ENCODE measurements at regions not wholly inside any gene's neighbourhood (a gene's known extent, or its start where the extent isn't known, plus 50 kb on each side); places are given as distances from the start of the nearest gene placed in this dataset.

DNA sequence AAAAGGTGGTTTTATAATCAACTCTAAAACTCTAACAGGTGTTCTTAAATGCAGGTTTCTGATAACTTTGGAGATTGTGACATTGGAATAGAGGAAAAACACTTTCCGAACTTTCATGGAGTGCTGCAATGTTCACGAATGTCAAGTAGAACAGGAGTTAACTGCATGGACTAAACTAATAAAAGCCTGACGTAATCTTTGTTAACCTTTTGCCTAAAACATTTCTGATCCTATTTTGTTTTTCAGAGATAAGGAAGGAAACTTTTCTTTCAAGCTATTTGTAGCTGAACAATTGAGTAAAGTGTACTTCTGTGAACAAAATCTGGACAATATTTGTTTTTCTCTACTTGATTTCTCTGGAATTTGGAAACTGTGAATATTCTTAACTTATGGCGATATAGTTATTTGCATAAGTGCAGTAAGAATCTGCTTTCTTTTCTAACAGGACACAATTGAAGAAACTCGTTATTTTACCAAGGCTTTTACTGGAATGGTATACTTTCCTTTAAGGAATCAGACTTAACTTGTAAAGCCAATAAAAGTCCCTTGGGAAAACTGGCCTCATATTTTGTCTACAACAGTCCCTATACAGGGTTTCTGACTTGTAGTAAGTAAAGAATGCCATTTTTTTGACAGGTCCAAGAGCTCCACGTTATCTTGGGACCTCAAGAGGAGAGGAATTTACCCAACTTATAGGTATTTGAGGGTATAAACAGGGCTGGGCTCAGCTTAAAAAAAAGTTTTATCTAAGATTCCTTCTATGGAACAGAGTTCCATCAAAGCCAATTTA, 154.7 kb downstream of the NXNL2 start:
- Histone ChIP-seq H3K18ac (ENCODE audit: insufficient read length, low read depth, low read length) (no peak overlapping the region), H3K9me3 (ENCODE audit: control insufficient read depth, low read depth, low read length) (no peaks in the 10 kb centered on the region), H3K27ac (ENCODE audit: insufficient read length, low read depth, low read length) (no peak overlapping the region), H3K79me2 (ENCODE audit: insufficient read depth, low read length) (no peaks in the 10 kb centered on the region; the same call in 1 of the 2 replicates), H3K23ac (ENCODE audit: insufficient read length, low read depth, low read length) (no peak overlapping the region), H4K8ac (replicated peaks; ENCODE audit: insufficient read length, low read depth, low read length) (no peak overlapping the region), H2BK5ac (ENCODE audit: insufficient read length, low read length) (no peak overlapping the region), H3K14ac (ENCODE audit: insufficient read depth, low read length) (no peak overlapping the region), H3K4me1 (ENCODE audit: insufficient read depth, low read length) (no peaks in the 10 kb centered on the region), H4K20me1 (ENCODE audit: control insufficient read depth, insufficient read depth, insufficient read length) (no peaks in the 10 kb centered on the region), H2BK120ac (ENCODE audit: low read depth, low read length, poor library complexity, severe bottlenecking) (no peak overlapping the region), H3K27me3 (ENCODE audit: insufficient read depth, low read length) (no peaks in the 10 kb centered on the region), H3K4me2 (ENCODE audit: insufficient read depth, insufficient read length, low read length) (no peak overlapping the region), H2BK15ac (ENCODE audit: low read depth, low read length) (no peak overlapping the region), H3K79me1 (ENCODE audit: insufficient read depth, low read depth, low read length, poor library complexity, severe bottlenecking) (no peaks in the 10 kb centered on the region), H2BK20ac (ENCODE audit: low read depth, low read length, poor library complexity, severe bottlenecking) (no peak overlapping the region), H3K4ac (ENCODE audit: low read depth, low read length) (no peak overlapping the region), H2BK12ac (ENCODE audit: insufficient read length, low read depth, low read length) (no peak overlapping the region), H3K56ac (ENCODE audit: insufficient read length, low read depth, low read length) (no peak overlapping the region), H4K5ac (ENCODE audit: insufficient read length, low read depth, low read length) (no peak overlapping the region), H3K9ac (ENCODE audit: extremely low read depth, insufficient read length, low read length) (no peak overlapping the region), H3K23me2 (ENCODE audit: insufficient read length, low read depth, low read length, poor library complexity, severe bottlenecking) (no peaks in the 10 kb centered on the region), H3T11ph (ENCODE audit: low read length) (no peak overlapping the region), H2AK5ac (ENCODE audit: insufficient read length, low read length) (no peak overlapping the region), H2AFZ (ENCODE audit: low read length) (no peak overlapping the region), H4K91ac (ENCODE audit: insufficient read length, low read depth, low read length) (no peak overlapping the region)
- no peaks in the 10 kb centered on the region for H3K4me1 Mint-ChIP-seq
- TF ChIP-seq CTCF (conservative IDR thresholded peaks at IDR 0.05): no peak
- no peaks in the 10 kb centered on the region for H3K27me3 Mint-ChIP-seq (ENCODE audit: low read depth)
- H3K36me3 Mint-ChIP-seq (ENCODE audit: insufficient read depth in 1 of 3, low read depth in 3 of 3): peaks cover 0 to 3% (median 2%) of the 10 kb centered on the region in 3 experiments; a peak in 4 of 7 replicates
- no CpG with 5 or more reads among the region's 6 CpGs for WGBS (ENCODE audit: extremely low coverage, insufficient read length, low lambda C conversion rate)
- H3K9me3 Mint-ChIP-seq: peaks cover 18 to 42% of the 10 kb centered on the region in 2 experiments
- no peak for DNase-seq
- H3K4me3 Mint-ChIP-seq: no peak overlapping the region
- no peak overlapping the region for H3K27ac Mint-ChIP-seq

All from H9 (cell line).